ENCODE measurements at regions not wholly inside any gene's neighbourhood (a gene's known extent, or its start where the extent isn't known, plus 50 kb on each side); places are given as distances from the start of the nearest gene placed in this dataset.

- TF ChIP-seq CTCF (IDR thresholded peaks at IDR 0.05) (no peak), USF1 (CRISPR knock-in tag; IDR thresholded peaks at IDR 0.05) (no peak), TCF7 (CRISPR knock-in tag; IDR thresholded peaks at IDR 0.05; ENCODE audit: low read depth) (no peak), NFATC4 (CRISPR knock-in tag; IDR thresholded peaks at IDR 0.05) (no peak), ZNF317 (CRISPR knock-in tag; IDR thresholded peaks at IDR 0.05; ENCODE audit: borderline replicate concordance, low read depth) (no peak), AFF4 (CRISPR knock-in tag; IDR thresholded peaks at IDR 0.05; ENCODE audit: borderline replicate concordance) (no peak), PREB (CRISPR knock-in tag; IDR thresholded peaks at IDR 0.05; ENCODE audit: borderline replicate concordance) (no peak), SMAD3 (CRISPR knock-in tag; IDR thresholded peaks at IDR 0.05; ENCODE audit: borderline replicate concordance) (no peak), SP1 (CRISPR knock-in tag; conservative IDR thresholded peaks at IDR 0.05) (no peak)
- TF ChIP-seq, protein P1, sequence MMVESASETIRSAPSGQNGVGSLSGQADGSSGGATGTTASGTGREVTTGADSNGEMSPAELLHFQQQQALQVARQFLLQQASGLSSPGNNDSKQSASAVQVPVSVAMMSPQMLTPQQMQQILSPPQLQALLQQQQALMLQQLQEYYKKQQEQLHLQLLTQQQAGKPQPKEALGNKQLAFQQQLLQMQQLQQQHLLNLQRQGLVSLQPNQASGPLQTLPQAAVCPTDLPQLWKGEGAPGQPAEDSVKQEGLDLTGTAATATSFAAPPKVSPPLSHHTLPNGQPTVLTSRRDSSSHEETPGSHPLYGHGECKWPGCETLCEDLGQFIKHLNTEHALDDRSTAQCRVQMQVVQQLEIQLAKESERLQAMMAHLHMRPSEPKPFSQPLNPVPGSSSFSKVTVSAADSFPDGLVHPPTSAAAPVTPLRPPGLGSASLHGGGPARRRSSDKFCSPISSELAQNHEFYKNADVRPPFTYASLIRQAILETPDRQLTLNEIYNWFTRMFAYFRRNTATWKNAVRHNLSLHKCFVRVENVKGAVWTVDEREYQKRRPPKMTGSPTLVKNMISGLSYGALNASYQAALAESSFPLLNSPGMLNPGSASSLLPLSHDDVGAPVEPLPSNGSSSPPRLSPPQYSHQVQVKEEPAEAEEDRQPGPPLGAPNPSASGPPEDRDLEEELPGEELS (CRISPR knock-in tag; IDR thresholded peaks at IDR 0.05) = no peak
These were observed 351.0 kb downstream of the SIPA1L2 start for GRCh38 chr1:232278925-232279324.
